ENCODE measurements at regions not wholly inside any gene's neighbourhood (a gene's known extent, or its start where the extent isn't known, plus 50 kb on each side); places are given as distances from the start of the nearest gene placed in this dataset.

DNA sequence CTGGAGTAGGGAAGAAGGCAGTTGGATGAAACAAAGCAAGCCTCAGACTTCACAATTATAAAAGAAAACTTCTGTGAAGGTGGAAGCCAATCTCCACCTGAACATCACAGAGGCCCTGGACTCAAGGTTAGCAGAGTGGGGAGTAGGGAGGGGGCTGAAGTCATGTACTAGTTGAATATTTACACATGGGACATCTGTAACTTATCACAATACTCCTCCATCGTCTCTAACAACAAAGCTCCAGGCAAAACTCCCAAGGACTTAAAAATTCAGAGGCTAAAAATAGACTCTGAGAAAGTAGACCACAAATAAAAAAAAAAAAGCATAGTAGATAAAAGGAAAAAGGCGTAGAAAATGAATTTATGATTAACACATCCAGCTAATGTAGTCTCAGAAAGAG is 326.3 kb upstream of the PKN2 start:
- TF ChIP-seq, protein P1, sequence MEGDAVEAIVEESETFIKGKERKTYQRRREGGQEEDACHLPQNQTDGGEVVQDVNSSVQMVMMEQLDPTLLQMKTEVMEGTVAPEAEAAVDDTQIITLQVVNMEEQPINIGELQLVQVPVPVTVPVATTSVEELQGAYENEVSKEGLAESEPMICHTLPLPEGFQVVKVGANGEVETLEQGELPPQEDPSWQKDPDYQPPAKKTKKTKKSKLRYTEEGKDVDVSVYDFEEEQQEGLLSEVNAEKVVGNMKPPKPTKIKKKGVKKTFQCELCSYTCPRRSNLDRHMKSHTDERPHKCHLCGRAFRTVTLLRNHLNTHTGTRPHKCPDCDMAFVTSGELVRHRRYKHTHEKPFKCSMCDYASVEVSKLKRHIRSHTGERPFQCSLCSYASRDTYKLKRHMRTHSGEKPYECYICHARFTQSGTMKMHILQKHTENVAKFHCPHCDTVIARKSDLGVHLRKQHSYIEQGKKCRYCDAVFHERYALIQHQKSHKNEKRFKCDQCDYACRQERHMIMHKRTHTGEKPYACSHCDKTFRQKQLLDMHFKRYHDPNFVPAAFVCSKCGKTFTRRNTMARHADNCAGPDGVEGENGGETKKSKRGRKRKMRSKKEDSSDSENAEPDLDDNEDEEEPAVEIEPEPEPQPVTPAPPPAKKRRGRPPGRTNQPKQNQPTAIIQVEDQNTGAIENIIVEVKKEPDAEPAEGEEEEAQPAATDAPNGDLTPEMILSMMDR (IDR thresholded peaks at IDR 0.05; ENCODE audit: insufficient read depth, low read length, poor library complexity, severe bottlenecking): no peak
- Histone ChIP-seq H3K27me3 (ENCODE audit: control insufficient read depth, insufficient read depth, low read length) (no peaks in the 10 kb centered on the region), H3K36me3 (ENCODE audit: control insufficient read depth, insufficient read depth, low read length) (no peaks in the 10 kb centered on the region), H3K4me3 (ENCODE audit: low read depth, low read length) (no peak overlapping the region)
- DNase-seq (ENCODE audit: low read depth): no peak

DNA sequence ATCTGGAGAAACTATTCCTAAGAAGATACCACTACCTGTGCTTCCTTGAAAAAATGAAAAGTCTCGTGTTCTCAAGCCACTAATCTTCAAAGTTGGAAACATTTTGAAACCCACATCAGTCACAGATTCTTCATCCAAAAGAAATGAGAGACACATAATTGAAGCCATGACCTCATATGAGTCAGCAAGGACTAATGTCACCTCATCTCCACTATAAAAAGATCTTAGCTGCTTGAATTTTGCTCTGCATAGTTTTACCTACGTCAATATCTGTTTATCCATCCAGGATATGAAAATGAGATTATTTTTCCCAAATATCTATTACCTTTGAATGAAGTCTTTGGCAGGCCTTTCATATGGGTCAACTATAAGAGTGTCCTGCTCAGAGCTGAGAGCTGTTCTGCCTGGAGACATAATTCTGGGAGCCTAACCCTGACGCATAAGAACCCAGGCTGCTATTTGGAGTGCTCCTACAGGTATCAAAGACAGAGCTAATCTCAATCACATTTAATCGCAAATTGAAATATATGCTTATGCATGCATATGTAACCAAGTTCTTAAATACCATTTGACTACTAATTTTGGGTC is 312.5 kb upstream of the PKN2 start:
- no peak for DNase-seq (ENCODE audit: low read depth)
- H3K36me3 ChIP-seq (ENCODE audit: control insufficient read depth, insufficient read depth, low read length): no peaks in the 10 kb centered on the region
- H3K27me3 ChIP-seq (ENCODE audit: control insufficient read depth, insufficient read depth, low read length): no peaks in the 10 kb centered on the region
- TF ChIP-seq, protein P1 (IDR thresholded peaks at IDR 0.05; ENCODE audit: insufficient read depth, low read length, poor library complexity, severe bottlenecking): no peak
- H3K4me3 ChIP-seq (ENCODE audit: low read depth, low read length): no peak overlapping the region

DNA sequence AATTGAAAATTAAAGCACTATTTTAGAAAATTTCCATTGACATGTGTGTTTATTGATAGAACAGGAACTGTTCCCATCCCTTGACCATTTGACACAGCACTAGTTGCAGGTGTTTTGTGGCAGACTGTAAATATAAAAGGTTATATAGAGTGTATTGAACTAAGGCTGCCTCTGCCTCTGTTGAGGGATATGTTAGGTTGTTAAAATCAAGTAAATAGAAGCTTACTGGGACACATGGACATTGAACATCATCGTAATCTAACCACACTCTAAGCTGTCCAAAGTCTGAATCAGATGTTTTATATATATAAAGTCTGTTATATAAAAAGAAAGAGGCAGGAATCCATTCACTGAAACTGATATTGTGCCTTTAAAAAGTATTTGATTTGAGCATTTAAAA is 308.1 kb upstream of the PKN2 start:
- Histone ChIP-seq H3K27me3 (ENCODE audit: control insufficient read depth, insufficient read depth, low read length) (no peaks in the 10 kb centered on the region), H3K36me3 (ENCODE audit: control insufficient read depth, insufficient read depth, low read length) (no peaks in the 10 kb centered on the region), H3K4me3 (ENCODE audit: low read depth, low read length) (no peak overlapping the region)
- no peak for DNase-seq (ENCODE audit: low read depth)
- TF ChIP-seq, protein P1 (IDR thresholded peaks at IDR 0.05; ENCODE audit: insufficient read depth, low read length, poor library complexity, severe bottlenecking): no peak

DNA sequence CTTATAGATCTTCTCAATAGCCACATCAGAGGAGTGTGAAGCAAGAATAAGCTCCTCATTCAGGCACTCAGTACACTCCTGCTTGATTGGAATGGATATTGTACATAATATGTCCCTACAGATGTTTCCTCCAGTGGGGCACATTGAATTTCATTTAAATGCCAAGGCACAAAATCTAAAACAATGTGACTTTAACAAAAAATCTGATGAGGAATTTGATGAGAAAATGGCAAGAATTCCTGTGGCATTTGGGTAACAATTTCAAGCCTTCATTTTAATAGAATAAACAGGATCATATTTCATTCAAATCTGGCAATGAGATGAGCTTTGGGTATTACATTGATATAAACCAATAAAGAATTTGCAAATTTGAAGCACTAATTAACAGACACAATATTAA is 307.7 kb upstream of the PKN2 start:
- H3K4me3 ChIP-seq (ENCODE audit: low read depth, low read length): no peak overlapping the region
- no peak for DNase-seq (ENCODE audit: low read depth)
- H3K27me3 ChIP-seq (ENCODE audit: control insufficient read depth, insufficient read depth, low read length): no peaks in the 10 kb centered on the region
- TF ChIP-seq, protein P1 (IDR thresholded peaks at IDR 0.05; ENCODE audit: insufficient read depth, low read length, poor library complexity, severe bottlenecking): no peak
- no peaks in the 10 kb centered on the region for H3K36me3 ChIP-seq (ENCODE audit: control insufficient read depth, insufficient read depth, low read length)

DNA sequence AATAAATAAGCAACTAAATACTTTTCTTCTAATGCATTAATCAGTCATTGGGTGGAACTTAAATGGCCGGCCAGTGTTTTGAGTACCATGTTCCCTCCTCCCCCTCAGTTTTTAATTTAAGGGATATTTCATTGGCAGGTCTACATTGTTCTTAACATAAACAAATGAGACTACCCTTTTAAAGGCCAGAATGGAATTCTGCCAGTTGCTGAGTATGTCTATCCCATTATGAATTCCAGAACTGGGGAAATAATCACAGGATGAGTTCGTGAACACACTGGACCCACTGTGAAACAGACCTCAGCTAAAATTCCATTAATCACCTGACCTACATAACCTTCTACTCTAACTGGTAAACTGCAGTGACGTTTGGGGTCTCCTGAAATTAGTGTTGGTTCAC is 305.5 kb upstream of the PKN2 start:
- Histone ChIP-seq H3K36me3 (ENCODE audit: control insufficient read depth, insufficient read depth, low read length) (no peaks in the 10 kb centered on the region), H3K27me3 (ENCODE audit: control insufficient read depth, insufficient read depth, low read length) (no peaks in the 10 kb centered on the region), H3K4me3 (ENCODE audit: low read depth, low read length) (no peak overlapping the region)
- DNase-seq (ENCODE audit: low read depth): no peak
- TF ChIP-seq, protein P1 (IDR thresholded peaks at IDR 0.05; ENCODE audit: insufficient read depth, low read length, poor library complexity, severe bottlenecking): no peak

DNA sequence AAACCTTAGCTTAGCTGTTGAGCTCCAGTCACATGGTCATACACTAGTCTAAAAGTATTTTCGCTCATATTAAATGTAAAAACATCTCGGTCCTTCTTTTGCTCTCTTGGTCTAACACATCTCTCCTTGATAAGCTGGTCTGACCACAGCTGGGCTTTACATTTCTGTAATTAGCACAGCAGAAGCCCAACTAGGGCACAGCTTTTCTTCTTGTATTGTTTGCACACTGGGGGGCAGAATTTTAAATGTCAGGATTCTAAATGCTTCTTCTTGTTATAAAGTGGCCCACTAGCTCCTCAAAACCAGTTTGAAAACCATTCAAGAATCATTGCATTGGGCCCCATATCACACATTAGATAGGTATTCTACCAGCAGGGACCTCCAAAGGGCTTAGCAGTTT is 289.1 kb upstream of the PKN2 start:
- DNase-seq (ENCODE audit: low read depth): no peak
- TF ChIP-seq, protein P1 (IDR thresholded peaks at IDR 0.05; ENCODE audit: insufficient read depth, low read length, poor library complexity, severe bottlenecking): no peak
- no peak overlapping the region for H3K4me3 ChIP-seq (ENCODE audit: low read depth, low read length)
- no peaks in the 10 kb centered on the region for H3K36me3 ChIP-seq (ENCODE audit: control insufficient read depth, insufficient read depth, low read length)
- H3K27me3 ChIP-seq (ENCODE audit: control insufficient read depth, insufficient read depth, low read length): no peaks in the 10 kb centered on the region
